D721Med (cell line): ENCODE measurements at regions not wholly inside any gene's neighbourhood (a gene's known extent, or its start where the extent isn't known, plus 50 kb on each side); places are given as distances from the start of the nearest gene placed in this dataset.

Source experiments
- DNase-seq: peaks from one replicate; pipeline ENCODE4 v3.0.0; 2011; ENCODE audit warnings: low spot score; ENCODE audit not compliant: insufficient read length
- FAIRE-seq: peaks from 2 replicates; lab custom pipeline; 2011; peaks lifted over from hg19 to GRCh38; lab: Jason Lieb, UNC
- TF ChIP-seq, protein P1 (sequence below): IDR thresholded peaks from 2 replicates; pipeline ENCODE4 v1.5.1; 2012; ENCODE audit warnings: mild to moderate bottlenecking, control low read depth; ENCODE audit not compliant: insufficient read depth; ENCODE audit errors: missing control alignments

DNA sequence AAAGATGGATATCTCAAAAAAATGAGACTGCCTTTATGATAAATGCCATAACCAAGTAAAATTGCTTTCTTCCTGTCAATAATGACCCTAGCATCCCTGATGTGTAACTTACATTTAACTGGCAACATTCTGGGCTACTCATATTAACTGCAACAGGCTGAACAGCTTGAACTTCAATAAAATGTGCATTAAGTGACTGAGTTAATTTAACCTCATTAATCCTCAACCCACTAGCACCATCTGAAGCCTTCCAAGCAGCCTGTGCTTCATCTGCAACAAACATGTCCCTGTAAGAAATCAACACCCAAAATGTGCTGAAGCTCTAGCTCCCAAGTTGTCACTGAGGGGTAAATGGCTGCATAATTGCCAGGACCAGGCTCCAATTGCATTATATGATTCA is 296.2 kb upstream of the ZC3H15 start:
- DNase-seq (no peak), FAIRE-seq (no peak)
- TF ChIP-seq, protein P1, sequence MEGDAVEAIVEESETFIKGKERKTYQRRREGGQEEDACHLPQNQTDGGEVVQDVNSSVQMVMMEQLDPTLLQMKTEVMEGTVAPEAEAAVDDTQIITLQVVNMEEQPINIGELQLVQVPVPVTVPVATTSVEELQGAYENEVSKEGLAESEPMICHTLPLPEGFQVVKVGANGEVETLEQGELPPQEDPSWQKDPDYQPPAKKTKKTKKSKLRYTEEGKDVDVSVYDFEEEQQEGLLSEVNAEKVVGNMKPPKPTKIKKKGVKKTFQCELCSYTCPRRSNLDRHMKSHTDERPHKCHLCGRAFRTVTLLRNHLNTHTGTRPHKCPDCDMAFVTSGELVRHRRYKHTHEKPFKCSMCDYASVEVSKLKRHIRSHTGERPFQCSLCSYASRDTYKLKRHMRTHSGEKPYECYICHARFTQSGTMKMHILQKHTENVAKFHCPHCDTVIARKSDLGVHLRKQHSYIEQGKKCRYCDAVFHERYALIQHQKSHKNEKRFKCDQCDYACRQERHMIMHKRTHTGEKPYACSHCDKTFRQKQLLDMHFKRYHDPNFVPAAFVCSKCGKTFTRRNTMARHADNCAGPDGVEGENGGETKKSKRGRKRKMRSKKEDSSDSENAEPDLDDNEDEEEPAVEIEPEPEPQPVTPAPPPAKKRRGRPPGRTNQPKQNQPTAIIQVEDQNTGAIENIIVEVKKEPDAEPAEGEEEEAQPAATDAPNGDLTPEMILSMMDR = no peak

DNA sequence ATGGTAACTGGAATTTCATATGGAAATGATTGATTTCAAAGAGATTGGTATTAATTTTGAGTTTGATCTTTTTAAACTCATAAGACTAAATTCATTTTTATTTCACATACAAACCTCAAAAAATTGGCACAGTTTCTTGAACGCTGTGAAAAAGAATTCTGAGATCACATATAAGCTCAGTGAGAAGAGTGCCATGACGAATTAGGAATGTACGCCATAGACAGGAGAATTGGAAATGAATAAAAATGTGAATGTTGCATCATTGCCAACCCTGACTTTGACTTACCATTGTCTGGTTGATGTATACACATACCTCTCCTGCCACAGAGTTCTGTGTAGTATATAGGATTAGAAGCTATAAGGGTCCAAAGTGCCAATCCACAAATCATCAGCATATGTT is 290.4 kb upstream of the ZC3H15 start:
- no peak for FAIRE-seq
- no peak for DNase-seq
- TF ChIP-seq, protein P1 = no peak

DNA sequence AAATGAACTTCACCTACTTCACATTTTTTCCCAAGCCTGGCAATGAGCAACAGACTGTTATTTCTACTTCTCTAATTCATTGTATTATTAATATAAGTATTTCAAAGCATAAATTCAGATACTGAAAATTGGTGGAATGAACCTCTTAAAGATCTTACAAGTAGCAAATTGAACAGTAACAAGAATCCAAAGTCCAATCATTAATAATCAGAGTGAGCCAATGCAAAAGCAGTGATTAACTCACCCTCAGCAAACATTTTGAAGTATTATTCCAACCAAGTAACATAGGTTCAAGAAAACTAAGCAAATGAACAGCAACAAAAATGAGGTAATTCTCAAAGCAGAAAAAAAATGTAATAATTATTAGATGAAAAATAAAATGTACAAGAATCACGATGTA is 288.1 kb upstream of the ZC3H15 start:
- TF ChIP-seq, protein P1 = no peak
- DNase-seq = no peak
- FAIRE-seq = no peak

DNA sequence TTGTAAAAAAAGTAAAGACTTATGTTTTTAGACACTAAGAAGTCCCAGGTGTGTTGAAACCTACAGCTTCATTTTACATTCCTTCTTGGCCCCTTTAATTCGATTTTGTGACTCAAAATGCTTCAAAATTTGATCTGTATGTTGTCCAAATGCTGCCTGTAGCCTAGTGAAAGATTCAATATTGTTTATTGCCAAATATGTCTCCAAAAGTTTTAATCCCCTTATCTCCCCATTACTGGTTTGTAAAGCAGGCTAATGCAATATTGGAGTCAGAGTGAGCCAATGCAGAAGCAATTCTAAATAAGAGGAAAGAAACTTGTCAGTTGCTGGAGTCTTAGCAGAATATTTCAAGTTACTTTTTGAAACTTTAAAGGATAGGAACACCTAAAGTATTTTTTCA is 287.0 kb upstream of the ZC3H15 start:
- TF ChIP-seq, protein P1 = no peak
- DNase-seq = no peak
- FAIRE-seq = no peak

DNA sequence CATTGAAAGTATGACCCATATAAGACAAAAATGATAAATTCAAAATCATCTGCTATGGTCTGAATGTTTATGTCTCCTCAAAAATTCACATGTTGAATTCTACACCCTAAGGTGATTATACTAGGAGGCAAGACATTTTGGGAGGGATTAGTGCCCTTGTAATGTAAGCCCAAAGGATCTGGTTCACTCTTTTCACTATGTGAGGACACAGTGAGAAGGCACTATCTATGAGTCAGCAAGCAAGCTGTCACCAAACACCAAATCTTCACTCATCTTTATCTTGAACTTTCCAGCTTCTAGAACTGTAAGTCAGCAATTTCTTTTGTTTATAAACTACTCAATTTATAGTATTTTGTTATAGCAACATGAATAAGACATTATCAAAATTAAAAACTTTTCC is 284.7 kb upstream of the ZC3H15 start:
- TF ChIP-seq, protein P1 = no peak
- no peak for FAIRE-seq
- DNase-seq = no peak

DNA sequence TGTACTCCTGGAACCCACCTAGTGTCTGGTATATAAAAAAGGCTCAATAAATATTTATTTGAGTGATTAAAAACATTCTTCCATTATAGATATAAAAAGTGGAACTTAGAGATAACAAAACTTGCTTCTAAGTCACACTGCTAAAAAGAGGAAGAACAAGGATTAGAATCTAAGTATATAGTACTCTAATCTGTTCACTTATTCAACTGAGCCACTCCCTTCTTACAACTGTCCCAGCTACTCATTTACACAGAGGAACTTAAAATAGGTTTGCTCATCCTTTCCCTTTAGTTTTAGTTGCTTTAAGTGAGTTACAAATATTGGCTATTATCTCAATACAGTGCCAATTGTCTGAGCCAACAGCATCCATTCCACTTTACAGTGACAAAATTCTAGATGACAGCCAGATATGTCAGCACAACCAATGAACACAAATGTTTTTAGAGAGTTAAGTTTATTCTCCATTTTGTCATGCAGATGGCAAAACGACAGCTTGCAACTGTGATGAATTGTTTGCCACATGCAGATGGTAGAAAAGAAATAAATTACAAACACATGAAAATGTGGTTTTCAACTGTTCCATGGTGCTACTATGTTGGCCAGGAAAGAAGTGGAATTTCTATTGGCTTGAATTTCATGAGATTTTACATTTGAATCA is 280.7 kb upstream of the ZC3H15 start:
- FAIRE-seq = no peak
- DNase-seq = no peak
- TF ChIP-seq, protein P1 = no peak

DNA sequence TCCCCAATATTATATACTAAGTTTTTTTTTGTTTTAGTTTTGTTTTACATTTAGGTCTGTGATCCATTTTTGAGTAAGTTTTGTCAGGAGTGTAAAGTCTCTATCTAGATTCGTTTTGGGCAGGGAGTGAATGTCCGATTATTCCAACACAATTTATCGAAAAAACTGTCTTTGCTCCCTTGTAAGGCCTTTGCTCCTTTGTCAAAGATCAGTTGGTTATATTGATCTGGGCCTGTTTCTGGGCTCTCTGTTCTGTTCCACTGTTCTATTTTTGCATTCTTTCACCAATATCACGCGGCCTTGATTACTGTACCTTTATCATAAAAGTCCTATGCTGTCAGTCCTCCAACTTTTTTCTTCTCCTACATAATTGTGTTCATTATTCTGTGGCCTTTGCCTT is 276.5 kb upstream of the ZC3H15 start:
- FAIRE-seq (no peak), DNase-seq (no peak)
- TF ChIP-seq, protein P1 = no peak
